GM23248 (cell line): ENCODE measurements at regions not wholly inside any gene's neighbourhood (a gene's known extent, or its start where the extent isn't known, plus 50 kb on each side); places are given as distances from the start of the nearest gene placed in this dataset.

ENCODE experiments used
- EZH2 ChIP-seq: fragments of 200-600 bp; sonication (generic); IDR thresholded peaks from 2 replicates; pipeline ENCODE4 v1.6.1; 2018; ENCODE audit warnings: antibody characterized with exemption, mild to moderate bottlenecking; ENCODE audit not compliant: insufficient read depth, poor library complexity, severe bottlenecking
- EZH2phosphoT487 ChIP-seq: fragments of 200-600 bp; sonication (generic); IDR thresholded peaks from 2 replicates; pipeline ENCODE4 v1.6.1; 2018; ENCODE audit warnings: antibody characterized with exemption, moderate library complexity, mild to moderate bottlenecking, low read depth; ENCODE audit not compliant: insufficient read depth

GRCh38 chr2:236936446-236936940 is 149.2 kb upstream of the COPS8 start:
- TF ChIP-seq EZH2phosphoT487, result no peak
- TF ChIP-seq EZH2, result no peak
